ENCODE measurements at regions not wholly inside any gene's neighbourhood (a gene's known extent, or its start where the extent isn't known, plus 50 kb on each side); places are given as distances from the start of the nearest gene placed in this dataset.

DNA sequence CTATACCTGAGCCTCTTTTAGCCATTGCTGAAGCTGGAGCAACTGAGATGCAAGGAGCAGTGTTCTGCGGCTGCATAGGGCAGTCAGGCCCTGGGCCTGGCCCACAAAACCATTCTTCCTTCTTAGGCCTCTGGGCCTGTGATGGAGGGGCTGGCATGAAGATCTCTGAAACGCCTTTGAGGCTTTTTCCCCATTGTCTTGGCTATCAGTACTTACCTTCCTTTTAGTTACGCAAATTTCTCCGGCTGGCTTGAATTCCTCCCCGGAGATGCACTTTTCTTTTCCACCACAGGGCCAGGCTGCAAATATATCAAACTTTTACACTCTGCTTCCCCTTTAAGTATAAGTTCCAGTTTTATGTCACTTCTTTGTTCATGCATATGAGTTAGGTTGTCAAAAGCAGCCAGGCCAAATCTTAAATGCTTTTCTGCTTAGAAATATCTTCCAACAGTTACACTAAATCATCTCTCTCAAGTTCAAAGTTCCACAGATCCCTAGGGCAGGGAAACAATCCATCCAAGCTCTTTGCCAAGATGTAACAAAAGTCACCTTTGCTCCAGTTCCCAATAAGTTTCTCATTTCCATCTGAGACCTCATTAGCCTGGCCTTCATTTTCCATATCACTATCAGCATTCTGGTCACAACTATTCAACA is 194.4 kb upstream of the PCDH7 start:
- no peak for DNase-seq (ENCODE audit: low read depth in 2 of 2)
- TF ChIP-seq, protein P1, sequence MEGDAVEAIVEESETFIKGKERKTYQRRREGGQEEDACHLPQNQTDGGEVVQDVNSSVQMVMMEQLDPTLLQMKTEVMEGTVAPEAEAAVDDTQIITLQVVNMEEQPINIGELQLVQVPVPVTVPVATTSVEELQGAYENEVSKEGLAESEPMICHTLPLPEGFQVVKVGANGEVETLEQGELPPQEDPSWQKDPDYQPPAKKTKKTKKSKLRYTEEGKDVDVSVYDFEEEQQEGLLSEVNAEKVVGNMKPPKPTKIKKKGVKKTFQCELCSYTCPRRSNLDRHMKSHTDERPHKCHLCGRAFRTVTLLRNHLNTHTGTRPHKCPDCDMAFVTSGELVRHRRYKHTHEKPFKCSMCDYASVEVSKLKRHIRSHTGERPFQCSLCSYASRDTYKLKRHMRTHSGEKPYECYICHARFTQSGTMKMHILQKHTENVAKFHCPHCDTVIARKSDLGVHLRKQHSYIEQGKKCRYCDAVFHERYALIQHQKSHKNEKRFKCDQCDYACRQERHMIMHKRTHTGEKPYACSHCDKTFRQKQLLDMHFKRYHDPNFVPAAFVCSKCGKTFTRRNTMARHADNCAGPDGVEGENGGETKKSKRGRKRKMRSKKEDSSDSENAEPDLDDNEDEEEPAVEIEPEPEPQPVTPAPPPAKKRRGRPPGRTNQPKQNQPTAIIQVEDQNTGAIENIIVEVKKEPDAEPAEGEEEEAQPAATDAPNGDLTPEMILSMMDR (IDR thresholded peaks at IDR 0.05; ENCODE audit: low read depth, low read length) = no peak
- no peak overlapping the region for H3K4me3 ChIP-seq (replicated peaks in 1 of 2; ENCODE audit: low read depth in 2 of 2, low read length in 2 of 2)

DNA sequence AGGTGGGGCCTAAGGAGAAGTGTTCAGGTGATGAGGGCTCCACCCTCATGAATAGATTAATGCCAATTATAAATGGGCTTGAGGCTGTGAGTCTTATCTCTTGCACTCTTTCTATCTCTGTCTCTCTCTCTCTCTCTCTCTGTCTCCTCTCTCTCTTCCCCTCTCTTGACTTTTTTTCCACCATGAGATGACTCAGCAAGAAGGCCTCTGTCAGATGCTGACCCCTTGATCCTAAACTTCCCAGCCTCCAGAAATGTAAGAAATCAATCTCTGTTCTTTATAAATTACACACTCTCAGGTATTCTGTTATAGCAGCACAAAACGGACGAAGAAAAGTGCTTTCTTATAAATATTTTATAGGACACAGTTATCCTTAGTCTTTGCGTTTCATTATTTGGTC is 184.9 kb upstream of the PCDH7 start:
- peak in 1 of 2 donors; percentile 2 for DNase-seq (ENCODE audit: low read depth in 2 of 2)
- TF ChIP-seq, protein P1 (IDR thresholded peaks at IDR 0.05; ENCODE audit: low read depth, low read length) = no peak
- no peak overlapping the region for H3K4me3 ChIP-seq (replicated peaks in 1 of 2; ENCODE audit: low read depth in 2 of 2, low read length in 2 of 2)

DNA sequence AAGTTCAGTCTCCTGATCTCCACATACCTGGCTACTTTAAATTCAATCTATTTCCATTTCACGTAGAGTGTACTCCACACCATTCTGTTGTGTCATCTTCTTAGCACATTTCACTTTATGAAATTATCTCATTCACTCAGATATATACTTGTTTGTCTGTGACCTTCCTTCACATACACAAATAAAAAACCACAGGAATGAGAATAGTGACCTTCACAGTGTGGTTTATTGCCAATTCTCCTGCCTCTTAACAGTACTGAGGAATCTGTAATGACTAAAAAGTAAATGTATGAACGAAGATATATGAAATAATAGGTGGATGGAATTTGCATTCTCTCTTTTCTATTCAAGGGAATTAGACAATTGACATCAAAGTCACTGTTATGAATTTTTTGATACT is 183.9 kb upstream of the PCDH7 start:
- no peak overlapping the region for H3K4me3 ChIP-seq (replicated peaks in 1 of 2; ENCODE audit: low read depth in 2 of 2, low read length in 2 of 2)
- TF ChIP-seq, protein P1 (IDR thresholded peaks at IDR 0.05; ENCODE audit: low read depth, low read length) = no peak
- peak in 1 of 2 donors; percentile 37 for DNase-seq (ENCODE audit: low read depth in 2 of 2)

DNA sequence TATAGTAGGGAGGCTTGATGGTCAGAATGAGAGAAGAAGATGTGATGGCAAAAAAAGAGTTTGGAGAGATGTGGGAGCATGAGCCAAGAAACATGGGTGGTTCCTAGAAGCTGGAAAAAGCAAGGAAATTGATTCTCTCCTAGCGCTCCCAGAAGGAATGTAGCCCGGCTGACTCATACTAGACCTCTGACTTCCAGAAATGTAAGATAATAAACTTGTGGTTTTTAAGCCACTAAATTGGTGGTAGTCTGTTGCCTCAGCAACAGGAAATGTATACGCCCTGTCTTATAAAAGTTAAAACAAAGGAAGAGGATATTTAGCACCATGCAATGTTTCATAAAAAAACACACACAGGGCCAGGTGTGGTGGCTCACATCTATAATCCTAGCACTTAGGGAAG is 182.7 kb upstream of the PCDH7 start:
- TF ChIP-seq, protein P1 (IDR thresholded peaks at IDR 0.05; ENCODE audit: low read depth, low read length) = no peak
- no peak overlapping the region for H3K4me3 ChIP-seq (replicated peaks in 1 of 2; ENCODE audit: low read depth in 2 of 2, low read length in 2 of 2)
- DNase-seq (ENCODE audit: low read depth in 2 of 2) = peak; percentile 63 to 86

DNA sequence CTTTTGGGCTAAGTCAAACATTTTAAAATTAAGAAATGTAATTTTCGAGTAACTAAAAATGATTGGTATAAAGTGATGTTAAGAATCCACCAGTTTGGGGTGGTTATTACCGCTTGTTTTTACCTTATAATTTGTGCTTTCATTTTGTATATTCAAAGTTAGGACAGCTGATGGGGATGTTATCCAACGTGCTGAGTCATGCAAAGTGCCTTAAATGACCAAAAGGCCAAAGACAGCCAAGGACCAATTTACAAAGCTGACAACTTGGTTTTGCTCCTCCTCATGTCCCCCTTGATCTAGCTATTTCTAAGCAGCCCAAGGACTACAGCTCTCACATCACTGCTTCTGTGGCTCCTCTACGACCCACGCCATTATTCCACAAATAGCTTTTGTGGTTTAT is 181.4 kb upstream of the PCDH7 start:
- DNase-seq (ENCODE audit: low read depth in 2 of 2) = no peak
- H3K4me3 ChIP-seq (replicated peaks in 1 of 2; ENCODE audit: low read depth in 2 of 2, low read length in 2 of 2) = no peak overlapping the region
- TF ChIP-seq, protein P1 (IDR thresholded peaks at IDR 0.05; ENCODE audit: low read depth, low read length) = no peak

DNA sequence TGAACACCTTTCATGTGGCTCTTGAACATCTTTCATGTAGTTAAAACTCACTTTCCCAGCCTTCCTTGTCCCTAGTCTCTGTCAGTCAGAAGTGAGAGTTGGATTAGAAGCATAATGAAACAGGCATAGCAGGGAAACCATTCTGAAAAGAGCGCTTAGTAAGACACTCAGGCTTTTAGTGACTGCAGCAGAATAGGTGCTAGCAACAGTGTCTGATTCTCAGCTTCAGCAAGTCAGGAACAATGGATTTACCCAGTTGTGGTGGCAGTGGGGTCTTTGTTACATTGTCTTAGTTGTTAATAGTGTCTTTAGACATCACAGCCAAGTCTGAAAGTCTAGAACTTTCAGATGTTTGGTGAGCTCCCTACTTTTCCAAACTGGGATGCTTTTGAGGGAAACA is 177.1 kb upstream of the PCDH7 start:
- no peak for DNase-seq (ENCODE audit: low read depth in 2 of 2)
- TF ChIP-seq, protein P1 (IDR thresholded peaks at IDR 0.05; ENCODE audit: low read depth, low read length) = no peak
- H3K4me3 ChIP-seq (replicated peaks in 1 of 2; ENCODE audit: low read depth in 2 of 2, low read length in 2 of 2) = no peak overlapping the region

DNA sequence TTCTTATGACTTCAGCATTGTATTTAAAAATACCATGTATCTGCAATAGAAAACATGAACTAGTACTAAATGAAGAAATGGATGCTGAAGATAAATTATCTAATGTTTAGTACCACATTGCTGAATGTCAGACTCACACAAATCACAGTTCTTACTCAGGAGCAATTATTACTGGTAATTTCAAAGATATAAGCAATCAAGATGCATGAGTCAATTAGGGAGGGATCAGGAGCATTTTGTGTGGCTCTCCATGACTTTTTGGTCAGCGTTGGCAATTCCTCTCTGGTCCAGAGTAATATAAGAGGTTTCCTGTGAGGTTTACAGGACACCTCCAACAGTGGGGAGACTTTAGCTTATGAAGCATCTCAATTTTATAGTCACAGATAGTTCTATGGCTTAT is 167.0 kb upstream of the PCDH7 start:
- no peak overlapping the region for H3K4me3 ChIP-seq (replicated peaks in 1 of 2; ENCODE audit: low read depth in 2 of 2, low read length in 2 of 2)
- no peak for DNase-seq (ENCODE audit: low read depth in 2 of 2)
- TF ChIP-seq, protein P1 (IDR thresholded peaks at IDR 0.05; ENCODE audit: low read depth, low read length) = no peak

Measured in cardiac fibroblast (primary cell).